Left lobe of liver (tissue), 2 donors: ENCODE measurements at regions not wholly inside any gene's neighbourhood (a gene's known extent, or its start where the extent isn't known, plus 50 kb on each side); places are given as distances from the start of the nearest gene placed in this dataset.

Experiments
- ATAC-seq: fragments of 200-7000 bp; cut with Tn5 transposase; one replicate; pipeline ENCODE4 v1.9.1; 2020; ENCODE audit warnings: mild to moderate bottlenecking, moderate library complexity
- DNase-seq: peaks from one replicate; pipeline ENCODE4 v3.0.0-alpha.2; 2020; ENCODE audit warnings: low spot score
- donor health status: DM: no; HTN: no; CAD: no; lungs with moderate emphysema.
- donor health status: DM: no; HTN: yes; CAD: no.

GRCh38 chr6:45791211-45792168 is 224.2 kb downstream of the CLIC5 start:
- ATAC-seq (no peak), DNase-seq (no peak)

GRCh38 chr6:45789238-45789637 is 226.4 kb downstream of the CLIC5 start:
- DNase-seq (no peak), ATAC-seq (no peak)

- ATAC-seq (no peak), DNase-seq (no peak)
Measured at GRCh38 chr6:45787384-45787783, 228.3 kb downstream of the CLIC5 start.

- ATAC-seq (no peak), DNase-seq (no peak)
Measured at GRCh38 chr6:45786355-45786781, 229.3 kb downstream of the CLIC5 start.

- DNase-seq, result no peak
- no peak for ATAC-seq
Measured at GRCh38 chr6:45784250-45784649, 231.4 kb downstream of the CLIC5 start.

- DNase-seq, result no peak
- no peak for ATAC-seq
Measured at GRCh38 chr6:45783716-45784115, 231.9 kb downstream of the CLIC5 start.

- no peak for DNase-seq
- no peak for ATAC-seq
Measured at GRCh38 chr6:45781890-45782289, 233.8 kb downstream of the CLIC5 start.

- DNase-seq, result no peak
- no peak for ATAC-seq
Measured at GRCh38 chr6:45780523-45780922, 235.1 kb downstream of the CLIC5 start.

GRCh38 chr6:45775026-45775697 is 240.5 kb downstream of the CLIC5 start:
- DNase-seq (no peak), ATAC-seq (peak; percentile 97)

GRCh38 chr6:45773906-45774305 is 241.8 kb downstream of the CLIC5 start:
- ATAC-seq (no peak), DNase-seq (no peak)

- no peak for DNase-seq
- ATAC-seq, result no peak
Measured at GRCh38 chr6:45772886-45773495, 242.7 kb downstream of the CLIC5 start.

- ATAC-seq, result no peak
- no peak for DNase-seq
Measured at GRCh38 chr6:45772051-45772450, 243.6 kb downstream of the CLIC5 start.

- ATAC-seq, result no peak
- DNase-seq, result no peak
Measured at GRCh38 chr6:45763281-45763680, 252.4 kb downstream of the CLIC5 start.

GRCh38 chr6:45759472-45759810 is 256.2 kb downstream of the CLIC5 start:
- ATAC-seq, result no peak
- DNase-seq, result no peak

GRCh38 chr6:45758787-45759471 is 256.7 kb downstream of the CLIC5 start:
- DNase-seq (no peak), ATAC-seq (no peak)

GRCh38 chr6:45757443-45758130 is 258.1 kb downstream of the CLIC5 start:
- ATAC-seq, result no peak
- no peak for DNase-seq

GRCh38 chr6:45756606-45757005 is 259.1 kb downstream of the CLIC5 start:
- ATAC-seq (no peak), DNase-seq (no peak)

GRCh38 chr6:45754432-45754831 is 261.2 kb downstream of the CLIC5 start:
- DNase-seq (no peak), ATAC-seq (no peak)

- DNase-seq, result no peak
Measured at GRCh38 chr6:45746046-45746445, 269.6 kb downstream of the CLIC5 start.

GRCh38 chr6:45743028-45743615 is 272.5 kb downstream of the CLIC5 start:
- DNase-seq, result no peak

More at GRCh38 chr6:45746046-45746445, 269.6 kb downstream of the CLIC5 start:
- ATAC-seq, result no peak

More at GRCh38 chr6:45743028-45743615, 272.5 kb downstream of the CLIC5 start:
- ATAC-seq, result peak; percentile 60
